Stimulated activated CD4-positive, alpha-beta T cell treated with anti-CD3 and anti-CD28 coated beads, TNF-alpha, amount 100 ng/mL, for 1 hour (primary cell): ENCODE measurements at regions not wholly inside any gene's neighbourhood (a gene's known extent, or its start where the extent isn't known, plus 50 kb on each side); places are given as distances from the start of the nearest gene placed in this dataset.

Experiments
- DNase-seq, 3 donors: peaks; one replicate each; pipeline ENCODE4 v3.0.0-alpha.2; 2020; ENCODE audit warnings: low read depth in 3 of 3, low spot score in 1 of 3

GRCh38 chr6:164495882-164496495, 813.4 kb downstream of the C6orf118 start:
- no peak for DNase-seq

DNA sequence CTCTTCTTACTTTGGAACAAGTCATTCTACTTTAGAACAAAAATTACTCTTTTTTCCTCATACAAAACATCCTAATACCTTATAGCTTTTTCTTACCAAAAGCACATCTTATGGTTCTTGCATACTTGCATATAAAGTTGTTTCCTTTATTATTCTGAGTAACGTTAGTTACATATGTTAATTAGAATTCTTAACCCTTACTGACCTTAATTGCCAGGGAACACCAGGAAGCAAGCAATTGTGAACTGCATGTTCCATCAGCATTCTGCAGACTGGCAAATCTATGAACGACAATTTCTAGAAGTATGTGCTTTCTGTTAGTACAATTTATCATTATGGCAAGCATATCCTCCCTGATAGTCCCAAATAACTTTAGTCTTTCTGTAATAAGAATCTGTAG, 831.0 kb downstream of the C6orf118 start:
- no peak for DNase-seq

DNA sequence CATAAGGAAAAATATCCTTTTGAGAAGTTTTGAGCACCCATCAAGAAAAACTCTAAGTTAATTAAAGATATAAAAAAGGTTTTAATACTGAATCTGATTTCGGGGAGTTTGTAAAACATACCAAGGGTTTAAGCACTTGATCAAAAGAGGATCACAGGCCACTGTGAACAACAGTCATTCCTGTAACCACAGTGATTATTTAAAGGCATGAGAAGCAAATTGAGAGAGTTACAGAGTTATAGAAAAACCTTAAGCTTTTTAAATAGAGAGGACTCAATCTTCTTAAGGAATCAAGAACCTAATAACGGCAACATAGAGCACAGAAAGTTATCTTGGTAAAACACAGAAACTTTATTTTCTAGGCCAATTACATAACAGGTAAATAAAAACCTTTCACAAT, 831.6 kb downstream of the C6orf118 start:
- no peak for DNase-seq

DNA sequence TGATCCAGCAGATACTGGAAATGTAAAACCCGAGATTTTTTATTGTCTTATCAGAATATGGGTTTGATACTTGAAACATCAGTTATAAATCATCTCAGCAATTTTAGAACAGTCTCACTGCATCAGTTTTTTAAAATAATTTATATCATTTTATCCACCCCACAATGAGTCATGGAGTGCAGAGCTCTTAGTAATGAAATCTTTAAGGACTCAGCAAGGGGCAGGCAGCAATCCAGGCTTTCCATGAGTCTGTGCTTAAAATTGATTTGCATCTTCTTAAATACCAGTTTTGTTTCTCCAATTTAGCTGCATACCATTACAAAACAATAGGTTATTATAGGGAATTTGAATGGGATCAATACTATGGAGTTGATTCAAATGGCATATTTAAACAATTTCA, 832.3 kb downstream of the C6orf118 start:
- no peak for DNase-seq

GRCh38 chr6:164469276-164469949, 840.0 kb downstream of the C6orf118 start:
- no peak for DNase-seq

DNA sequence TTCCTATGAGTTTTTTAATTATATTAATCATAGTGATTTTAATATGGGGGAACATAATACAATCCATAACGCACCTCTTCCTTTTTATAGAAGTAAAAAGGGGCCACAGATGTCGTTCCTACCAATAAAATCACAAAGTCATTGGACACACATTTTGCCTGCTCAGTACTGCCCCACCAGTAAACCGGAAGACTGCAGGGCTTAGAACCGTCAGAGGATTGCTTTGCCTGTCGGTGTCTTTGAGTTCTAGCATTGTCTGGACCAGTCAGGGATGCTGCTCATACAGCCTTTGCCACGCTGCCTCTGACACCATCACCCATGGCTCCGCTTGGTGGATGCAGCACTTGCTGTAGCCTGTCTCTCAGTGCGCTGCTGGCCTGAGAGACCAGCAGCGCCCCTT, 853.6 kb downstream of the C6orf118 start:
- no peak for DNase-seq

DNA sequence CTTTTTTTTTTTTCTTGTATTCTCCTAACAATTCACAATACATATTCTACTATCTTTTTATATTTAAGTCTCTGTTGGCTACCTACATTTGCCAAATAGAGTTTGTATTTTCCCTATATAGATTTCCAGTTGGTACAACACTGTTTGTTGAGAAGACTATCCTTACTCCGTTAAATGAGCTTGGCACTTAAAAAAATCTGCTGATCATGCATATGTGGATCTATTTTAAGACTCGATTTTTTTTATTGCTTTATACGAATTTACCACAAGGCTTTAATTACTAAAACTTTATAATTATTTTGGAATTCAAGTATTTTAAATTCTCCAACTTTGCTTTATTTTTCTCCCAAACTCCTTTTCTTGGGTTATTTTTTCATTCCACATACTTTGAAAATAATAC, 855.6 kb downstream of the C6orf118 start:
- no peak for DNase-seq

- no peak for DNase-seq
Observed at GRCh38 chr6:164442572-164442971, 866.8 kb downstream of the C6orf118 start.

DNA sequence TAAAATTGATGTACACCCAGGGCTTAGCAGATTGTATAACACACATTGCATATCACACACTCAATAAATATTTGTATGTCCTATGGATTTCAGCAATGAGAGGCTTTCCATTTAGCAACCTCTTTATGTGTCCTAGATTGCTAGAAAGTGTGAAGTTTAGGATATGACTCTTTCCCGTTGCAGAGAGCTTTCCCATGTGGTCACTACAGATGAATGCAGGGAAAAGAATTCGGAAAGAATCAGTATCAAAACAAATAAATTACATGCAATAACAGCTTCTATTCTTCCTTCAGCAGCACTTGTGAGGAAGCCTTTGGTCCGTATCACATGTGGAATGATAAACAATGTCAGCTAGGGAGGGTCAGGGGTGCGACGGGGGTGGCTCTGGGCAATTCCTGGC, 870.1 kb downstream of the C6orf118 start:
- no peak for DNase-seq

DNA sequence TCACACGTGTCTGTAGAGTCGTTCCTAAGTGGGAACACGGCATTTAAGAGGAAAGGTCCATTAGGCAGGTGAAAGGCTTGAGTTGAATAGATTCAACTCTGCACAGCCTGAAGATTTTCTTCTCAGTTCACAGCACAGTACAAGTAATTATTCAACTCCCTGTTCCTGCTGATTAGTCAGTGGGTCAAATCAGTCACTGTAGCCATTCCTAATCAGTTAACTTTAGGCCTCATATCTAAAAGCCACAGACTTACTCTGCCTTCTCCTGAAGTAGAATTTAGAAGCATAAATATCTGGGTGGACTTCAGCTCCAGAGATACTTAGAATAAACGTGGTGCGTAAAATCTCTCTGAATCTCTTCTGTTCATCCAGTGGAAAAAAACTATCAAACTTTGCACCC, 872.4 kb downstream of the C6orf118 start:
- DNase-seq: no peak

- no peak for DNase-seq
Observed at GRCh38 chr6:164427728-164428402, 881.5 kb downstream of the C6orf118 start.

GRCh38 chr6:164424489-164424888, 884.9 kb downstream of the C6orf118 start:
- DNase-seq: no peak

GRCh38 chr6:164419099-164419498, 890.3 kb downstream of the C6orf118 start:
- no peak for DNase-seq

DNA sequence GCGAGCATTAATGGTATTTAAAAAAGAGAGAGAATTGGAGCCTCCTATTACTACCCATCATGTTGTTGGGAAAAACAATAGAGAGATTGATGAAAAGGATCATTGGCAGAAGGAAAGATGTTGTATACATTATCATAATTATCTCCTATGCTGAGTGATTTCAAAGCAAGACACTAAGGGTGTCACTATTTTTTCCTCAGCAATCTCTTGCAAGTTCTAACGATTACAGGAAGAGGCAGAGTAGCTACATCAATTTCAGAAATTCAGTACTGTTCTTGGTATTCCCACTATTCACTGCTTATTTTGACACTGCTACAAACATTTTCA, 891.2 kb downstream of the C6orf118 start:
- no peak for DNase-seq

DNA sequence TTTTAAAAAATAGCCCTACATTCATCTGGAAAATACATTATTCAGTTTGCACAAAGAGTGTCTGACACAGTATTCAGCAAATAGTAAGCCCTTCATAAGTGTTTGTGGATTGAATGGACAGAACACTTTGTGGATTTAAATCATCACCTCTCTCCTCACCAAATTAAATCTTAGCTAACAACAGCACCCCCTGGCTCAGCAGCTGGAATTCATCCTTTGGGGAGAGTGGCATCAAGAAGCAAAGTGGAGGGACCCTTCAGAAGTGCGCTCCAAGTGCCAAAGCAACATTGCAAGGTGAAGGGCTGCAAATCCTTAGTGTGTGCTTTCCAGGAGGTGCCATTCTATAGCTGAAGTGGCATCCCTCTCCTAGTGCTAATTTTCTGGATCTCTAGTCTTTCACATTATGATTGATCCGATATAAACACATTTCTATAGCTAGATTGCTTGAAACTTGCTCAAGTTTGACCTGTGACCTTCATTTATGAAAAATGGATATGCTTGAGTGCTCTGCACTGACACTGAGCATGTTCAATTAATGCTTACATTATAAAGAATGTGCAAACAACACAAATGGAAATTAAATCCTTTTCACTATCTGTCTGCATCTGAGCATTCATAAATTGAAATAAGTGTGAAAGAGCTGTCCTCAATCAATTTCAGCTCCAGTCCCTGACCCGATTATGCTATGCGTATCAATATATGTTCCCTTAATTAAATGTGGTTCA, 891.7 kb downstream of the C6orf118 start:
- DNase-seq: no peak

DNA sequence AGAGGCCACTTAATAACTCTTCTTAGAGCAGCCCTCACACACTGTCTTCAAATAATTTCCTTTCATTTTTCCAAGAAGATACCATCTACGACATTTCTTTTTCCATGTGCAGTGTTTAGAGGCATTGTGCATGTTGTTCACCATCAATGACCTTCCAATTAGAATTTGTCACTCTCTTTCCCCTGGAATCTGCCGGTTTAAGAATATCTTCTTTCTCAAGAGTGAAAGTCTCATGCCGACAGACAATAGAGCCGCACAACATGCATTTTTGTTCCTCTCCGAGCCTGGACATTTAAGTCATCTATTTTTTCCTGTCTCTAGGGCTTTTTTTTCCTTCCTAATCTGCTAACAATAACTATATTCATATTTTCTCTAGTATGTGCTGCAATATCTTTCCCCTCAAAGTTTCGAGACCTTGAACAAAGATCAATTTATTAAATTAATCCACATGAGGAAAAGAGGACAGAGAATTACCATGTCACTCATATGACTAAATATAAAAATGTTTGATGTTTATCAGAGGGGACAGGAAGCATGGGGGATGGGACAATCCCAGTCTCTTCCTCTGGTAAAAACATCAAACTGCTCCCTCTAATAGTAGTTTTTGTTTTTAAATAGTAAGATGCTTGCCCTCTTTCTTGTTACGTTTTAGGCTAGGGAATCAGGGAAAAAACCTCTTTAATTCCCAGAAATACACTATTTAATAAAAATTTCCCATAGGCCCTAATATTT, 893.4 kb downstream of the C6orf118 start:
- DNase-seq: no peak

- no peak for DNase-seq
Observed at GRCh38 chr6:164414695-164415094, 894.7 kb downstream of the C6orf118 start.

GRCh38 chr6:164412566-164412965, 896.8 kb downstream of the C6orf118 start:
- DNase-seq: no peak

GRCh38 chr6:164410017-164410416, 899.4 kb downstream of the C6orf118 start:
- DNase-seq: no peak

DNA sequence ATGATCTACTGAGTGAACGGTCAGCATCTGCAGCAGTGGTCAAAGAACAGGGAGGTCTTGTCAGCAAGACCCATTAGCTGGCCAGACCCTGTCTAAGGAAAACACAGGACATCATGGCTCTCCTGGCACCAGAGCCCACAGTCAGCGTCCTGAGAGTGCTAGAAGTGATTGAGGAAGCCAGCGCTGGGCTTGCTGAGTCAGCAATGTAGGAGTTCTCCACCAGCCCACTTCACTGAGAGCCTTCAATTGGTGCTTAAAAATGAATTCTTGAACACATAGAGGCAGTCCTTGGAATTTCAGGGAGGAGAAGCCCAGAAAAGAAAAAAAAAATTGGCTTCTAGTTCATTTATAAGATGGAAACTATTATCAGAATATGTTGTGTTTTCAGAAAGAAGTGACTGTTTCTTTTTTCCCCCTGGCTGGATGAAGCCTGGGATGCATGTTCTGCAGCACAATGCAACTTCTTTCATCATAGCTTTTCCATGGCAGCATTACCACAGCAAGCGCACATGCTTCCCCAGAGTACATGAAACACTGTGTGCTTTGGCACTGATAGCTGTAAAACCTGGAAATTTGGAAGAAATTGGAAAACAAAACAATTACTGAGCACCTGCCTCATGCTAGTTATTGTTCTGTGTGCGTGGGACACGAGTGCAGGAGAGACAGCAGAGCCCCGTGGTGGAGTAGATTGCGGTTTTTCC, 899.9 kb downstream of the C6orf118 start:
- no peak for DNase-seq

DNA sequence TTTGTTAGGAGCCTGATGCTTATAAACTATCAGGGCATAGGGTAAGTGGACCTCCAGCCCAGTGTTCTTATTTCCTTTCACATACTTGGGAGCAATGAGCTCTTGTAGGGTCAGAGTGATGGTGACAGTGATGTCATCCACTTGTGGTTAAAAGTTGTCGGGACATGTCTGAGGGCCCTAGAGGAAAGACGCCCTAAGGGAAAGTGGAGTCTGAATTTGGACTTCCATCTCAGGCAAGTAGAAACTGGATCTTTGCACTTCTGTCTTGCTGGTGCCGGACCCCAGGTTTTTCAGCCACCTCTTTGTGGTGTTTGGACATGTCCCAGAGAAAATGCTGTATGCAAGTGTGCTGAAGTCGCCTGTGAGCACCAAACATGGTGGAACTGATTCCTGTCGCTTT, 900.5 kb downstream of the C6orf118 start:
- no peak for DNase-seq
